ENCODE measurements at regions not wholly inside any gene's neighbourhood (a gene's known extent, or its start where the extent isn't known, plus 50 kb on each side); places are given as distances from the start of the nearest gene placed in this dataset.
A peak's percentile ranks its signal among the peaks of the same experiment; 100 is the strongest.

GRCh38 chr2:8426550-8426949 lies 255.3 kb upstream of the ID2 start:
- FAIRE-seq (no peak), ATAC-seq (no peak), DNase-seq (no peak)
- Histone ChIP-seq H3K27me3 (no peaks in the 10 kb centered on the region), H3K4me1 (no peaks in the 10 kb centered on the region), H3K4me3 (no peak overlapping the region), H3K27ac (no peak overlapping the region), H3K9me3 (no peaks in the 10 kb centered on the region), H3K36me3 (no peaks in the 10 kb centered on the region)
- TF ChIP-seq CTCF (IDR thresholded peaks at IDR 0.05) = no peak
- WGBS, 2 donors = 82 to 87% methylated on average over 10 of the region's 10 CpGs
- intact Hi-C loops (cut with DNase I) = no loop called here

- FAIRE-seq = no peak
- intact Hi-C loops (cut with DNase I) = no loop called here
- H3K27me3 ChIP-seq = no peaks in the 10 kb centered on the region
Observed at GRCh38 chr2:8427211-8427610, 254.6 kb upstream of the ID2 start.

GRCh38 chr2:8430628-8431027 lies 251.2 kb upstream of the ID2 start:
- 89 to 91% methylated on average over 4 of the region's 4 CpGs for WGBS, 2 donors
- H3K9me3 ChIP-seq = no peaks in the 10 kb centered on the region
- TF ChIP-seq CTCF (IDR thresholded peaks at IDR 0.05) = no peak
- intact Hi-C loops (cut with DNase I) = no loop called here
- ATAC-seq = no peak
- no peaks in the 10 kb centered on the region for H3K4me1 ChIP-seq
- FAIRE-seq = no peak
- H3K4me3 ChIP-seq = no peak overlapping the region
- H3K36me3 ChIP-seq = no peaks in the 10 kb centered on the region
- peak in 1 of 6 donors; percentile 11 for DNase-seq
- H3K27me3 ChIP-seq = no peaks in the 10 kb centered on the region
- no peak overlapping the region for H3K27ac ChIP-seq

More at GRCh38 chr2:8427211-8427610, 254.6 kb upstream of the ID2 start:
- Histone ChIP-seq H3K4me3 (no peak overlapping the region), H3K36me3 (no peaks in the 10 kb centered on the region), H3K4me1 (no peaks in the 10 kb centered on the region), H3K9me3 (no peaks in the 10 kb centered on the region), H3K27ac (no peak overlapping the region)
- TF ChIP-seq CTCF (IDR thresholded peaks at IDR 0.05) = no peak
- WGBS, 2 donors = 88 to 93% methylated on average over 4 of the region's 4 CpGs
- no peak for DNase-seq
- no peak for ATAC-seq

- peak in 1 of 6 donors; percentile 1 for DNase-seq
- intact Hi-C loops (cut with DNase I) = no loop called here
Observed at GRCh38 chr2:8431446-8432125, 250.3 kb upstream of the ID2 start.

More at GRCh38 chr2:8431446-8432125, 250.3 kb upstream of the ID2 start:
- TF ChIP-seq CTCF (IDR thresholded peaks at IDR 0.05) = no peak
- Histone ChIP-seq H3K4me1 (no peaks in the 10 kb centered on the region), H3K27ac (no peak overlapping the region), H3K4me3 (no peak overlapping the region), H3K9me3 (no peaks in the 10 kb centered on the region), H3K36me3 (no peaks in the 10 kb centered on the region), H3K27me3 (no peaks in the 10 kb centered on the region)
- ATAC-seq (no peak), FAIRE-seq (no peak)
- 84 to 89% methylated on average over 3 of the region's 3 CpGs for WGBS, 2 donors
